Caki2 (cell line): ENCODE measurements at regions not wholly inside any gene's neighbourhood (a gene's known extent, or its start where the extent isn't known, plus 50 kb on each side); places are given as distances from the start of the nearest gene placed in this dataset.
"Not testable (repeated sequence)": the region's sequence is repeated elsewhere in the genome, so short reads cannot be mapped to it uniquely, and the experiment has no call there.

Experiments used
- DNase-seq: peaks from one replicate; pipeline ENCODE4 v3.0.0-alpha.2; 2015; ENCODE audit warnings: low read depth
- in situ Hi-C: cut with HindIII; loops from 2 replicates; pipeline ENCODE4 v1.10.0; 2016; ENCODE audit warnings: low sequenced_read_pairs, low pct_unique_long_range_greater_than_20kb, mixed read lengths

DNA sequence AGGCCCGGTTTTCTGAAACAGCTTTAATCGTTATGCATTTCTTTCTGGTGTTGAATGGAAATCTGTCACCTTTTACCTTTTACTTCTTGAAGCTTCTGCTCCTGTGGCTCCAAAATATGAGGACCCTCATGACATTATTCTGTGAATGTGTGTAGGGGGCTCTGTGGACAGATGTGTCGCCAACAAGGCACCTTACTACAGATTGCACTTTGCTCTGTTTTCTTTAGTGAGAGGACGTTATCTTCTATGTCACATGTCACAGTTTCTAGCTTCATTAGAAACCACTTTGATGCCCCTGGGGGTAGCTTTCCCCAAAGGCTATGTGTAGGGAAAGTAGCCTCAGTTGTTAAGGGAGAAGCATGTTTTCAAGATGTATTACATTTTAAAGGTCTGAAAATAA lies 195.6 kb downstream of the ZNF621 start:
- no peak for DNase-seq
- in situ Hi-C loops, result no loop called here

DNA sequence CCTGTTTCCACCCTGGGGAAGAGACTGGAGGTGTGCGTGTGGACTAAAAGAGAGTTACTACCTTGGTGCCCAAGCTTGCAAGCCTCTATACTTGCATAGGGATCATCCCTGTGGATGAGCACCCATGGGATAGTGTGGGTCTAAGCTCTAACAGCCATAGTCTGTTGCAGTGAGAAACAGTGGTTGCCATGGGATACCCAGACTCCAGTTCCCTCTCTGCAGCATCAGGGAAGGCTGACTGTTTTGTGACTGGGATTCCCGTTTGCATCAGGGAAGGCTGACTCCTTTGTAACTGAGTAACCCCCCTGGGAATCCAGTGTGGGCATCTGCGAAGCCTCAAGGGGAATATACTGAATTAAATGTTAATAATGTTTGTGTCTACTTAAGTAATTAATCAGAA lies 196.1 kb downstream of the ZNF621 start:
- DNase-seq, result no peak
- in situ Hi-C loops, result no loop called here

DNA sequence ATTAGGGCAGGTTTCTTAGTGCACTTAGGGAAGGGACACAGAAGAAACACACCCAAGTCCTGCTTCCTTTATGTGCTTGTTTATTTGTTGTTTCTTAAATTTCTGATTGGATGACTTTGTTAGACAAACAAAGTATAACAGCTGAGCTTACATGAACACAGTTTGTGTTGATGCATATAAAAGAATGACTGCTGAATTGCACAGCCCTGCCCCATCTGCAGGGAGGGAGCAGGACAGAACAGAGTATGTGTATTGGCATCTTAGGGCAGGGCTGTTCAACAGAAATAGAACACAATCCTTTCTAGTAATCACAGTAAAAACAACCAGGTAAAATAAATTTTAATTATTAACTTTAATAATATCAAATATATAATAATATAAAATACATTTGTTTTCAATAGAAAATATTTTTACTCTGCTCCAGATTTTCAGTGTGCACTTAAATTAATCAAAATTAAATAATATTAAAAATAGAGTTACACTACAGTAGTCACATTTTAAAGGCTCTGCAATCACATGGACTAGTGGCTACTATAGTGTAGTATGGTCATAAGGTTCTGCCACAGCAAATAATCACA lies 198.4 kb downstream of the ZNF621 start:
- in situ Hi-C loops, result no loop called here
- no peak for DNase-seq

GRCh38 chr3:40725031-40725430 lies 200.3 kb downstream of the ZNF621 start:
- no peak for DNase-seq
- in situ Hi-C loops, result no loop called here

- in situ Hi-C loops, result no loop called here
- no peak for DNase-seq
Observed at GRCh38 chr3:40731445-40731844, 206.7 kb downstream of the ZNF621 start.

DNA sequence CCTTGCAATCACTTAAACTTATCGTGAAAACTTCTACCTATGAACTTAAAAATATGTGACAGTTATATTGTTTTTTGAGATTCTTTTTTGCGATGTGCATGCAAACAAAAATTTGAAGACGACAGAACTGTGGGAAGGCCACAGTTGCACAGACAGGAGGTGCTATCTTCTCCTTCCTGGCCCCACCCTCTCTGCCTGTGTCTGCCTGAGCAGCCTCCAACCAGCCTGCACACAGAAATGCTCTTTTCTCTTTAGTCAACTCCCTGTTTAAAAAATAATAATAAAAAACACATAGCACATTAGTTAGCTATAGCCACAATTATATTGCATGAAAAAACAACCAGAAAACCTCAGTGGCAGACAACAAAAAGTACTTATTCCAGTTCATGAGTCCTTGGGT lies 212.2 kb downstream of the ZNF621 start:
- DNase-seq, result no peak
- in situ Hi-C loops, result no loop called here

GRCh38 chr3:40737343-40737742 lies 212.6 kb downstream of the ZNF621 start:
- DNase-seq, result no peak
- in situ Hi-C loops, result no loop called here

DNA sequence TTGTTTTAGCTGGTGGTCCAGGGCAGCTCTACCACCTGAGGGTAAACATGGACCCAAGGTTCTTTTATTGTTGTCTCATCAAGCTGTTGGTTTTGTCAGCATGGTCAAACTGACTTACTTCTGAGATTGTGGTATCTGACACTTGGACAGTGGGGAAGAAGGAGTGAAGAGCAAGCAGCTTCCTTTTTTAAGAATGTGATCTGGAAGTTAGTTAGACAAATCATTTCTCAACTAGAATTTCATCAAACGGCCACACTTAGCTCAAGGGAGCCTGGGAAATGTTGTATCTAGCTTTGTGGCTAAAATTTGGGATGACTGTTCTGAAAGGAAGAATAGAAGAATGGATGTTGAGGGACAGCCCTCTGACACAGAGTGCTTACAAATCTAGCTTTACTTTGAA lies 215.2 kb downstream of the ZNF621 start:
- in situ Hi-C loops, result no loop called here

GRCh38 chr3:40741729-40742128 lies 217.0 kb downstream of the ZNF621 start:
- in situ Hi-C loops, result no loop called here
- no peak for DNase-seq

More for the DNA sequence above, 215.2 kb downstream of the ZNF621 start:
- no peak for DNase-seq

DNA sequence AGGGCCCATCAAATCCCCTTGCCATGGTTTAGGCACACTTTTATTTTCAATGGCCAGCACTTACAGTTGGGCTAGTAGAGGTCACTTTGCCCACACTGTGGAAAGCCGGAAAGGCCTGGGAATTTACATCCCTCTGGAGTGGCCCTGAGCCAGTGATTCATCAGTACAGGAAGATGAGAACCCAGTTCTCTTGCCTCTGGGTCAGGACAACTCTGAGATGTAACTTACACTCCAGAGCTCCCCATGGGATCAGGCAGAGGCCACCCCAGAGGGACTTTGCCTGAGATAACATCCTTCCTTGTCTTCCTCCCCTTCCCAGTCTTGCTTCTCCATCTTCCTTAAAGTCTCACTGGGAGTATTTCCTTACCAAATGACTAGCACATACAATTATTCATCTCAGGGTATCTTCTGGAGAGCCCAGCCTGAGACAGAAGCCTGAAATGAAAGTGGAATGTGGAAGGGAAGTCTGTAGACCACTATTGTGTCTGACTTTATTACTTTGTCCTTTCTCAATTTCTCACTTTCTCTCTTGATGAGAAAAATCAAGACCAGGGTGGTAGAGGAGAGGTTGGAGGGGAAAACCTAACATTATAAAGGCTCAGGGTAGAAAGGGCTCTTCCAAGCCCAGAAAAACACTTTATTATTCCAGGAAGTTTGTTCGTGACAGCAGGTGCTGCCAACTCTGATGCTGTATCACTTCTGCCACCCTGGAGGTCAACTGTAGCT lies 220.8 kb downstream of the ZNF621 start:
- in situ Hi-C loops, result no loop called here
- DNase-seq, result no peak

- in situ Hi-C loops, result no loop called here
- no peak for DNase-seq
Observed at GRCh38 chr3:40751666-40752065, 226.9 kb downstream of the ZNF621 start.

DNA sequence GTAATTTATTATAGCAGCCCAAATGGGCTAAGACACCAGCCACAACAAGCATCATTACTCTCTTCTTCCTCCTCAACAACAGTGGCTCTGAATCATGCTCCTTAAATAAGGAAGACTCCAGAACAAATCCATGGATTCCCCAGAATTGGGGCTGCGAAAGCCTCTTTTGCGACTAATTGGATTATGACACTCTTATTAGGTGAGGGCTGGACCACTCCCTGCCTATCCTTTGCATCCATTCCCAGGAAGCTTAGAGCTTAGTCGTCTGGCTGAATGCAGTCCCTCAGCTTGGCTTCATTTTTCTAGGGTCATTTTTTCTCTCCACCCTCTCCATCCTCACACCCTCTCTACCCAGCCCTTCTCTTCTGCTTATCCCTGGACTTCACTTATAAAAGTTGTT lies 227.7 kb downstream of the ZNF621 start:
- in situ Hi-C loops, result no loop called here
- no peak for DNase-seq

GRCh38 chr3:40753291-40753770 lies 228.6 kb downstream of the ZNF621 start:
- DNase-seq, result no peak
- in situ Hi-C loops, result no loop called here

DNA sequence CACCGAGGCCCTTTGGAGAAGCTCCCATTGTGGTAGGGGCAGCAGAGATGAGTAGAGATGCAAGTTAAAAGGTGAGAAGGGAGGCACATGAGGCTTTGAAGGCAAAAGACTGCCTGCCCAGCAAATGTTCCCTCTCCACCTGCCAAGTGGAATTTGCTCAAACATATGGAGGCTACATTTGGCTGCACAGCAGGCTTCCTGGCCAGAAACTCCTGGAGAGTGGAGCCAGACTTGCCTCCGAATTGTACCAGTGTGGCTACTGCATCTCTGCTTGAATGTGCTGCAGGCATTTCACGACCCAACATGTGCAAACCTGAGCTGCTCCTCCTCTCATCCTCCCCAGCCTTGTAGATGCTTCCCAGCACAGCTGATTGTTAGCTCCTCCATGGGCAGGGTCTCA lies 229.2 kb downstream of the ZNF621 start:
- in situ Hi-C loops, result no loop called here

DNA sequence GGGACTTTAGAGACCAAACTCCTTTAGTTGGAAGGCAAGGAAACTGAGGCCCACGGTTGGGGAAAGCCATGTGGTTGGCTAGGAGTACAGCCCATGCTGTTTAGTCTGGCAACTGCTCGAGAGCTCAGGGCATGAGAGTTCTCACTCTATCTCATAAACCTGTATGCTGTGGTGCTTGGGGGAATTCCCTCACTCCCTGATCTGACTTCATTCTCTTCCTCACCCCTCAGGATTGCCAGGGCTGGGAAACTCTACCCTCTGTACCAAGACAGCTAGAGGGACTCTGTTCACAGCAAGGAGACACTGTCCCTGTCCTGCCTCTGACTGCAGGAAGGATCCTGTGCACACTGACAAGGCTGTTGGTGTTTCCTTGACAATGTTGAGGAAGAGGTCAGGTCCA lies 230.2 kb downstream of the ZNF621 start:
- in situ Hi-C loops, result no loop called here
- DNase-seq, result no peak

More for the DNA sequence above, 229.2 kb downstream of the ZNF621 start:
- no peak for DNase-seq

- DNase-seq, result no peak
- in situ Hi-C loops, result no loop called here
Observed at GRCh38 chr3:40756500-40756899, 231.7 kb downstream of the ZNF621 start.

DNA sequence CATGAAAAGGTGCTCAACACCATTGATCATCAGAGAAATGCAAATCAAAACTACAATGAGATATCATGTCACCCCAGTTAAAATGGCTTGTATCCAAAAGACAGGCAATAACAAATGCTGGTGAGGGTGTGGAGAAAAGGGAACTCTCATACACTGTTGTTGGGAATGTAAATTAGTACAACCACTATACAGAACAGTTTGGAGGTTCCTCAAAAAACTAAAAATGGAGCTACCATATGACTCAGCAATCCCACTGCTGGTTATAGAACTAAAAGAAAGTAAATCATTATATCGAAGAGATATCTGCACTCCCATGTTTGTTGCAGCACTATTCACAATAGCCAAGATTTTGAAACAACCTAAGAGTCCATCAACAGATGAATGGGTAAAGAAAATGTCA lies 238.0 kb downstream of the ZNF621 start:
- in situ Hi-C loops, DNase-seq: not testable (repeated sequence)

DNA sequence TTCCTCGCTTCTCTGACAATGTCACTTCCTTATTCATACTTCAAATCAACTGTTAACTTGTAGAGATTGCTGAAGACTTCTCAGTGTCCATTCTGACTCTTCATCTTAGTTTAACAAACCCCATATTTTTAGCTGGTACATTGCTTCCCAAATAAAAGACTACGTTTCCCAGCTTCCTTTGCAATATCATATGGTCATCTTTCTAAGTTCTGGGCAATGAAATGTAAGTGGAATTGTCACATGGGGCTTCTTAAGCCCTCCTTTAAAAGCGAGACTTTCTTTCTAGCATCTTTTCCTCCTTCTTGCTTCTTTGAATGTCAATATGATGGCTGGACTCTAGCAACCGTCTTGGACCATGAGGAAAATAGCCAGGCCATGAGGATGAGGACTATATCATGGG lies 239.0 kb downstream of the ZNF621 start:
- DNase-seq, result no peak
- in situ Hi-C loops, result no loop called here

- no peak for DNase-seq
- in situ Hi-C loops, result no loop called here
Observed at GRCh38 chr3:40764747-40765146, 240.0 kb downstream of the ZNF621 start.

DNA sequence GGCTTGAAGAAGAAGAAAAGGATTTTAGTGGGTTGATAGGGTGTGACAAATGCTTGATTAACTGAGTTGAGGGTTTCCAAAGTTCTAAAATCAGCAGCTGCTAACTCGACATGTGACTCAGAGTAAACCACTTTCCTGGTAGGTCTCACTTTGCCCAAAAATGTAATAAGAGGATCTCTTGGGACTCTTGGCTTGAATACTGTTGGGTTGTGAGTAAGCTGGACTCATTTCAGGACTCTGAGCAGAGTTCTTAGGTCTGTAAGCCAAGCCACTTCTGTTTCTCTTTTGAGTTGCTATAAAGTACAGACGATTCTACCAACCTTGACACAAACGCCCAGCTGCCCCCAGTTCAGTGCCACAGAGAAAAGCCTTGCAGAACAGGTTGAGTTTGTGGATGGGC lies 241.1 kb downstream of the ZNF621 start:
- no peak for DNase-seq
- in situ Hi-C loops, result no loop called here
